ENCODE measurements at regions not wholly inside any gene's neighbourhood (a gene's known extent, or its start where the extent isn't known, plus 50 kb on each side); places are given as distances from the start of the nearest gene placed in this dataset.
"Not testable (repeated sequence)": the region's sequence is repeated elsewhere in the genome, so short reads cannot be mapped to it uniquely, and the experiment has no call there.

DNA sequence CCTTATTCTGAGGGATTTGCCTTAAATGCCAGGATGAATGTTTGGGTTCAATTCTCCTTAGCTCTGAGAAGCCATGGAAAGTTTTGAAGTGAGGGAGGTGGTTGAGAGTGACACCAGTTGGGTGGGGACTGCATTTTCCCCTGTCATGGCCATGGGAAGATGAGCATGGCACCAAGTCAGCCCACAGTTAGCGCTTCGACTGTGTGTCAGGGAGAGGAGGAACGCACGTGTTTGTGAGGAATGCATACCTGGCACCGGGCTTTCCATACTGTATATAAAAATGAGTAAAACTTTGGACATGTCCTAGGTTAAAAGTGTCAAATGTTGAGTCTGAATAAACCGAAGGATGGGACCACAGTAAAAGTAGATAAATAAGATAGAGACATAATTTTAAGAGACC is 187.5 kb upstream of the KL start:
- DNase-seq (ENCODE audit: low read depth, low spot score): no peak

GRCh38 chr13:32829269-32829668 is 187.0 kb upstream of the KL start:
- DNase-seq (ENCODE audit: low read depth, low spot score): no peak

DNA sequence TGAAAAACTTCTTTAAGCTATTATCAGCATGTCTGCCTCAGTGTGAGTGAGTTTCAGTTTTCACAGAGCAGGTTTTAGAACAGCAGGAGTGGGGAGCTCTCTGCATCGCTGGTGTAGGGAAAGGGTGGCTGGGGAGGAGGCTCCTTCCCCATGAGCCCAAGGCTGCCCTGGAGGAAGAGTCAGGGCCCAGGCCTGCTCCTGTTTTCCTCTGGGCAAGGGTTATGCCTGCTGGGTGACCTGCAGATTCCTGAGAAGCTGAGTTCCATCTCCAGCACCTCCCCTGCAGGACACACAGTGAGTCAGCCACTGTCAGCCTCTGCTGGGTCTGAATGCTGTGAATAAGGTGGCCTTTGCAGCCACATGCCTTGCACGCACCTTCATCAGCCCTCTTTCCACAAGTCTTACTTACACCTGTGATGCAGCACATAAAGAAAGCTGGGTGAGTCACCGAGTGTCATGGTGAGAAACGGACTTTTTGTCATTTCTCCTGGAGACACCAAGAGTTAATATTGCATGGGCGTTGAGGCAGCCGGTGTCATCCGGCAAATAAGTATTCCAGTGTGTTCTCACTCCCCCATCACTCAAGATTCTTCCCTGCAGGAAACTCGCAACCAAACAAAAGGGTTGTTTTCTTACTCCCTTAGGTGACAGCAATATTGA is 186.4 kb upstream of the KL start:
- DNase-seq (ENCODE audit: low read depth, low spot score): no peak

GRCh38 chr13:32830336-32831031 is 185.7 kb upstream of the KL start:
- DNase-seq (ENCODE audit: low read depth, low spot score): no peak

GRCh38 chr13:32837307-32837972 is 178.8 kb upstream of the KL start:
- no peak for DNase-seq (ENCODE audit: low read depth, low spot score)

- DNase-seq (ENCODE audit: low read depth, low spot score): no peak
These were observed 178.0 kb upstream of the KL start for GRCh38 chr13:32837973-32838927.

DNA sequence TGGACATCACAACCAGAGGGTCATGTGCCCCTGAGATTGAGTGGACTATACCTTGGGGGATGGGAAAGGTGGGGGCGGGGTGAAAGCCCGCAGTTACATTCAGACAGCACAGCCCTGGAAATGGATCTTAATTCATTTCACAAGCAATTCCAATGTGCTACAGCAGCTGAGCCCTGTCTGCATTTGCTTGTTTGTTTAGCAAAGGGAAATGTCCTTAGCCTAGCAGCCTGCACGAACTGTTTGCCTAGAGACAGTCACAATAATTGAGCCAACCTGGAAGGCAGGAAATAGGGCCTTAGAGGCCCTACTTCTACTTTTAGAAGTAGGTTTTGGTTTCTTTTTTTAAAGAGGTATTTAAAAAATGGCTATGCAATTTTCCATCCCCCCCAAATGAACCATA is 177.3 kb upstream of the KL start:
- DNase-seq (ENCODE audit: low read depth, low spot score): no peak

DNA sequence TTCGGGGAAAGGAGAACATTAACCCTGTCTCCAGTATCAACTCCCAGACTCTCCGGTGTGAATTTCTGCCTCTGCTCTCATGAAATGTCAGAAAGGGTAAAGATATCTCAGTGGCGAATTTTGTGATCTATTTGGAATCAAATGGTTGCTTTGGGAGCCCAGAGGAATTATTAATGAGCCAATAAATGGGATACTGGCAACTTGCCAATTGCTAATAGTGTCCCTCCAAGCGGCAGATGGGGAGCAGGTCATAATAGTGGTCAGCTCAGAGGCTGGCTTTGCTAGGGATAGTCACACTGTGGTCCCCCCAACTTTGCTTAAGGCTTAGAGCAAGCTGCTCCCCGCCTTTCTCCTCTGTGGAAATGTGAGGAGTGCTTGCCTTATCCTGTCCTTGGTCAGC is 176.1 kb upstream of the KL start:
- DNase-seq (ENCODE audit: low read depth, low spot score): no peak

DNA sequence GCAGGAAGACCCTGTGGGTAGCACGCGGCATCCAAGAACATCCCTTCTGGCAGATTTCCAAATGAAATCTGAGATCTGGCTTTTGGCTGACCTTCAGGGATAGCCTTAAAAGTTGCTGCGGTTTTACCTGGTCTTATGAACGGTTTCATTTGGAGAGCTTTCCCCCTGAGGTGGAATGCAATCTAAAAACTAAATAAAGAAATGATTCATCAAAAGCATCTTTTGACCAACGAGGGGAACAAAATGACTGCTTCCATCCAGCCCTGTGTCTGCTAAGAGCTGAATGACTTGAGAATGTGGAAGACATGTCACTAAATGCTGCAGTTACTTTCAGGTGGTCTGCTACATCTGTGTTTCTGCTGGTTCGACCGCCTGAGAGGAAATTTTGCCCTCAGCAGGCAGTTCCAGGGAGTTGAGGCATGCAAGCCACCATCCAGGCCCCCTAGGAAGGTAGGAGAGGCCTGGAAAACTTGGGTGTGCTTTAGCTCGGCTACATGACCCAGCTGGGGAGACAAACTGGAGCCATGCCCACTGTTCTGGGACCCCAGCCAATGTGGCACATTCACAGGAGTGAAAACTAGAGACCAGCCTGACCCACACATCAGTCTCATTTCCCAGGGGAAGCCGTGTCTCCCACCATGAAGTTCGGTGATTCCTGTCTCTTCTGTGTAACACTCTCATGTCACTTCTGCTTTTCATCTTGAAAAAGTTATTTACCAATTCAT is 175.1 kb upstream of the KL start:
- no peak for DNase-seq (ENCODE audit: low read depth, low spot score)

DNA sequence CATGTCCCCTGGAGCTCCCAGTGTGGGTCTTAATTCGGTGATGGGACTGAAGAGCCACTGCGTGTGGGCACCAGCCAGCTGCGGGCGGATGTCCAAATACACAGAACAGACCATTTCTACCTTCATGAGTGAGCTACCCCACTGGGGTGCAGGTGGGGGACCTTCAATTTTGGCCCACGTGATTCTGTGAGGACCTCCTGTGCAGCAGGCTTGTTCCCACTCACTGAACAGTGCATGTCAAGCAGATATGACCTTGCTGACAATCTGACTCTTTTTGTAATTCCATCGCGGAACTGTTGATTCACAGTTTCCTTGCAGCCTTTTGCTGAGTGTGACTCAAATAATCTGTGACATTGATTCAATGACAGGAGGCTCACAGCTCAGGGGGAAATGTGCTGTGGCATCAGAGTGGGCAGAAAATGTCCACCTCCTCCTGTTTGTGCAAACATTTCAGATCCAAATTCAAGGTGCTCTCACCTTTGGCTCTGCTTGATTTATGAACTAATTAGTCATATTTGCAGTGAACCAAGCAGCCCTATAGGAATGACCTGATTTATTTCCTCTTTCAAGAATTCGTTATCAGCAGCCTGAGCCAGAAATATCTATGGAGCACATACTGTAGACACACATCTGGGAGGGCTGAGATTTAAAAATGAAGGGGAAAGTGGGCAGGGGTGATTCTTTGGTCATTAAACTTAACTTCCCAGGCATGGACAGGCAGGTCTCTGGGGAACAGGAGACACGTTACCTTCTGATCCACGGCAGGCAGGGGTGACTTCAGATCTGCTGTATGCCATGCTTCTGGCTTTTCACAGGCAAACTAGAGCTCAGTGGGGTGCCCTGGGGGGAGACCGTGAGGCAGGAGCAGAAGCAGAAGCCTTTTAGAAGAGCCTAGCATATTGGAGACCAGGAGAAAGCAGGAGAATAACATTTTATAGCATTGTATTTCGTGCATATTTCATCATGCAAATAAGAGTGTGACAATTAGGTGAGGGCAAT is 170.0 kb upstream of the KL start:
- no peak for DNase-seq (ENCODE audit: low read depth, low spot score)

GRCh38 chr13:32847976-32848375 is 168.2 kb upstream of the KL start:
- not testable (repeated sequence) for DNase-seq (ENCODE audit: low read depth, low spot score)

DNA sequence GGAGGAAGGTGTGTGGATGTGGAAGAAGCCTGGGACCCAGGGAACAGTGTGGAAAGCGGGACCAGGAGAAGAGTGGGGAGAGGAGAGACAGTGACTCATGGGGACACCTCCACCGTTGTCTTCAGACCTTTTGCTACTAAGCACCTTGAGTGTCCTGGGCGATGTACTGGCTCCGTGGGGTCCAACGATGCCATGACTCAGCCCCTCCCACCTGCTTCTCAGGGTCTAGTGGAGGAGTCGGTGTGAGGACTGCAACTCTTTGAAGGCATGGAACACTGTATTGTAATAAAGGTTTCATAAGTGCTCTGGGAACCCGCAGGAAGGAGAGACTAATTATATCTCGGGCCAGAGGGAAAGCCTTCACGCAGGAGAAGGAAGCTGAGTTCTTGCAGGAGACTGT is 166.9 kb upstream of the KL start:
- no peak for DNase-seq (ENCODE audit: low read depth, low spot score)

- DNase-seq (ENCODE audit: low read depth, low spot score): no peak
These were observed 165.7 kb upstream of the KL start for GRCh38 chr13:32850316-32851052.

DNA sequence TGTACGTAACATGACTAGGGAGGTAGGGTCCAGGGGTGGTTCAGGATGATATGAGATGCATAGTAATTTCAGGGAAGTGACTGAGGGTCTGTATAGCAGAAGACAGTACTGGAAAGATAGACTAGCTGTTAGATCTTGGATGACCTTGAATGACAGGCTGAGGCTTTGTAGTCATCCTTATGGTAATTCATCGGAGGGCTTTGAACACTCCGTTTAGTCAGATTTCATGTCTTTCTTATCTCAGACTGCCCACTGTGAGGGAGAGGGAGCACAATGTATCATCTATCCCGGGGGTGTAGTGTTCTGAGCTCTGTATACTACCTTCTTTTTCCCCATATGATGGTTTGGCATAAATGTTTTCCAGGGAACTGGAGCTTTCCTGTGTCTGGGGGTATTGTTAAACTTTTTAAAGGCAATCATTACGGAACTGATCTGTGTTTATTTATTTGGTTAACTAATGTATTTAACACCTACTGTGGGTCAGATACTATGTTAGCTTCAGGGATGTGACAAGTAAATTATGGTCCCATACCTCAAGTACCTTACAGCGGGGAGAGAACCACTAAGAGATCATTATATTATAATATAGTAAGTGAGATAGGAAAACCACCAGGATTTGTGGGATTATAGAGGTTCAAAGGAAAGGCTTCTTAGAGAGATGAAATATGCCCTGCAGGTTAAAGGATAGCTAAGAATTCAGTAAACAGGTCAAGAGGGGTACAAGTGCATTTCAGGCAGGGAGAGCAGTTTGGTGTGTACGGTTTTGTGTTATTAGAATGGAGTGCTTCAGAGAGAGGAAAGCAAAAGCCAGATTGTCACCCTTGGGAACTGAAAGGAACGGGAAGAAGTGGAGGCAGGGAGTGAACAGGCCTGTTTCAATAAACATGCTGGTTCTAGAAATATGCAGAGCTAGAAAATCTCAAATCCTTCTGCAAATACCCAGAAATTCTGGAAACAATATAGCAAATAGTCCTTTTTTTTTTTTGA is 164.8 kb upstream of the KL start:
- no peak for DNase-seq (ENCODE audit: low read depth, low spot score)

DNA sequence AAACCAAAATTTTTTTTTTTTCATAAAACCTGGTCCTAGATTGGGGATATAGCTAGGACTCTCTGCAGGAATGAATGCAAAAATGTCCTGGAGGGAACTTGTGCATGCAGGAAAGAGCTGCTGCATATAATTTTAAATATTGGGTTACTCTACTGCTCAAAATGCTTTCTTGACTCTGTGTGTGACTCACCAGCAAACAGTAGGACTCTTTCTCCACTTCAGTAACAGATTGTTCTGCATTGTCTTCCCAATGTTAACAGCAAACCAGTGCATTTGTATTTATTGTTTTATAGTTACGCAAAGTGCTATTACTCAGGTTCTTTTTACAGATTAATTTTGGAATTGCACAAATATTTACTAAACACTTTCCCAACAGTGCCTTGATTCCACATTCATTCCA is 163.7 kb upstream of the KL start:
- DNase-seq (ENCODE audit: low read depth, low spot score): no peak

- no peak for DNase-seq (ENCODE audit: low read depth, low spot score)
These were observed 159.1 kb upstream of the KL start for GRCh38 chr13:32857077-32857476.

DNA sequence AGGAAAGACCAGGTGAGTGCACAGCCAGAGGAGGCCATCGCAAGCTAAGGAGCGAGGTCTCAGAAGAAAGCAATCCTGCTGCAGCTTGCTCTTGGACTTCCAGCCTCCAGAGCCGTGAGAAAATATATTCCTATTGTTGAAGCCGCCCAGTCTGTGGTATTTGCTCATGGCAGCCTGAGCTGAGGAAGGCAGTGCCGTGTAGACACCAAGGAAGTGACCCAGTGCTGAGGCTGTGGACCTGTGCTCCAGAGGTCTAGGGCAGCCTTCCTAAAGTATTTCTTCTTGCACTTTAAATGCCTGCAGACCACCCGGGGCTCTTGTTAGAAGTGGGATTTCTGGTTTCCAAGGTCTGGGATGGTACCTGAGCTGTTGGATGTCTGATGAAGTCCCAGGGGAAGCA is 158.5 kb upstream of the KL start:
- no peak for DNase-seq (ENCODE audit: low read depth, low spot score)

- DNase-seq (ENCODE audit: low read depth, low spot score): no peak
These were observed 156.4 kb upstream of the KL start for GRCh38 chr13:32859707-32860292.

All from iPS DF 19.7 (cell line).